ENCODE measurements at regions not wholly inside any gene's neighbourhood (a gene's known extent, or its start where the extent isn't known, plus 50 kb on each side); places are given as distances from the start of the nearest gene placed in this dataset.

GRCh38 chr20:39105551-39105950, 143.4 kb downstream of the DHX35 start:
- Histone ChIP-seq H3K27me3 (ENCODE audit: insufficient read depth, low read length) (peaks cover 33% of the 10 kb centered on the region), H3K79me2 (ENCODE audit: control insufficient read depth, insufficient read depth, low read length, unreplicated experiment) (no peaks in the 10 kb centered on the region), H3K4me1 (ENCODE audit: control insufficient read depth, insufficient read depth, low read length, unreplicated experiment) (peaks cover 20% of the 10 kb centered on the region), H3K36me3 (ENCODE audit: insufficient read depth, low read length) (no peaks in the 10 kb centered on the region), H2AFZ (ENCODE audit: low read length, unreplicated experiment) (no peak overlapping the region), H3K4me3 (ENCODE audit: low read depth, low read length) (no peak overlapping the region), H3K27ac (ENCODE audit: low read depth, low read length) (no peak overlapping the region)

GRCh38 chr20:39103732-39104131, 141.6 kb downstream of the DHX35 start:
- H3K4me1 ChIP-seq (ENCODE audit: control insufficient read depth, insufficient read depth, low read length, unreplicated experiment): peaks cover 13% of the 10 kb centered on the region
- H3K79me2 ChIP-seq (ENCODE audit: control insufficient read depth, insufficient read depth, low read length, unreplicated experiment): no peaks in the 10 kb centered on the region
- H3K36me3 ChIP-seq (ENCODE audit: insufficient read depth, low read length): no peaks in the 10 kb centered on the region
- no peak overlapping the region for H3K4me3 ChIP-seq (ENCODE audit: low read depth, low read length)
- H3K27me3 ChIP-seq (ENCODE audit: insufficient read depth, low read length): peaks cover 47% of the 10 kb centered on the region
- no peak overlapping the region for H3K27ac ChIP-seq (ENCODE audit: low read depth, low read length)
- no peak overlapping the region for H2AFZ ChIP-seq (ENCODE audit: low read length, unreplicated experiment)

- Histone ChIP-seq H3K4me1 (ENCODE audit: control insufficient read depth, insufficient read depth, low read length, unreplicated experiment) (peaks cover 8% of the 10 kb centered on the region), H3K4me3 (ENCODE audit: low read depth, low read length) (no peak overlapping the region), H3K36me3 (ENCODE audit: insufficient read depth, low read length) (no peaks in the 10 kb centered on the region), H3K27ac (ENCODE audit: low read depth, low read length) (no peak overlapping the region), H3K79me2 (ENCODE audit: control insufficient read depth, insufficient read depth, low read length, unreplicated experiment) (no peaks in the 10 kb centered on the region), H3K27me3 (ENCODE audit: insufficient read depth, low read length) (peaks cover 51% of the 10 kb centered on the region), H2AFZ (ENCODE audit: low read length, unreplicated experiment) (no peak overlapping the region)
Observed at GRCh38 chr20:39103305-39103704, 141.2 kb downstream of the DHX35 start.

GRCh38 chr20:39101895-39102294, 139.8 kb downstream of the DHX35 start:
- H3K27ac ChIP-seq (ENCODE audit: low read depth, low read length): no peak overlapping the region
- no peak overlapping the region for H2AFZ ChIP-seq (ENCODE audit: low read length, unreplicated experiment)
- H3K27me3 ChIP-seq (ENCODE audit: insufficient read depth, low read length): peaks cover 60% of the 10 kb centered on the region
- H3K4me1 ChIP-seq (ENCODE audit: control insufficient read depth, insufficient read depth, low read length, unreplicated experiment): no peaks in the 10 kb centered on the region
- no peaks in the 10 kb centered on the region for H3K79me2 ChIP-seq (ENCODE audit: control insufficient read depth, insufficient read depth, low read length, unreplicated experiment)
- H3K4me3 ChIP-seq (ENCODE audit: low read depth, low read length): no peak overlapping the region
- H3K36me3 ChIP-seq (ENCODE audit: insufficient read depth, low read length): no peaks in the 10 kb centered on the region

- H3K27me3 ChIP-seq (ENCODE audit: insufficient read depth, low read length): peaks cover 60% of the 10 kb centered on the region
- H3K4me1 ChIP-seq (ENCODE audit: control insufficient read depth, insufficient read depth, low read length, unreplicated experiment): no peaks in the 10 kb centered on the region
- H3K27ac ChIP-seq (ENCODE audit: low read depth, low read length): no peak overlapping the region
- no peaks in the 10 kb centered on the region for H3K36me3 ChIP-seq (ENCODE audit: insufficient read depth, low read length)
- no peak overlapping the region for H2AFZ ChIP-seq (ENCODE audit: low read length, unreplicated experiment)
- no peaks in the 10 kb centered on the region for H3K79me2 ChIP-seq (ENCODE audit: control insufficient read depth, insufficient read depth, low read length, unreplicated experiment)
- no peak overlapping the region for H3K4me3 ChIP-seq (ENCODE audit: low read depth, low read length)
Observed at GRCh38 chr20:39100691-39101090, 138.5 kb downstream of the DHX35 start.

GRCh38 chr20:39097889-39098288, 135.7 kb downstream of the DHX35 start:
- H3K4me1 ChIP-seq (ENCODE audit: control insufficient read depth, insufficient read depth, low read length, unreplicated experiment): no peaks in the 10 kb centered on the region
- H3K27ac ChIP-seq (ENCODE audit: low read depth, low read length): no peak overlapping the region
- H2AFZ ChIP-seq (ENCODE audit: low read length, unreplicated experiment): no peak overlapping the region
- no peaks in the 10 kb centered on the region for H3K36me3 ChIP-seq (ENCODE audit: insufficient read depth, low read length)
- no peaks in the 10 kb centered on the region for H3K79me2 ChIP-seq (ENCODE audit: control insufficient read depth, insufficient read depth, low read length, unreplicated experiment)
- no peak overlapping the region for H3K4me3 ChIP-seq (ENCODE audit: low read depth, low read length)
- H3K27me3 ChIP-seq (ENCODE audit: insufficient read depth, low read length): peaks cover 53% of the 10 kb centered on the region

GRCh38 chr20:39095870-39096269, 133.7 kb downstream of the DHX35 start:
- Histone ChIP-seq H3K36me3 (ENCODE audit: insufficient read depth, low read length) (no peaks in the 10 kb centered on the region), H3K27ac (ENCODE audit: low read depth, low read length) (no peak overlapping the region), H3K79me2 (ENCODE audit: control insufficient read depth, insufficient read depth, low read length, unreplicated experiment) (no peaks in the 10 kb centered on the region), H2AFZ (ENCODE audit: low read length, unreplicated experiment) (no peak overlapping the region), H3K27me3 (ENCODE audit: insufficient read depth, low read length) (peaks cover 42% of the 10 kb centered on the region), H3K4me3 (ENCODE audit: low read depth, low read length) (no peak overlapping the region), H3K4me1 (ENCODE audit: control insufficient read depth, insufficient read depth, low read length, unreplicated experiment) (no peaks in the 10 kb centered on the region)

GRCh38 chr20:39094391-39094790, 132.2 kb downstream of the DHX35 start:
- no peaks in the 10 kb centered on the region for H3K79me2 ChIP-seq (ENCODE audit: control insufficient read depth, insufficient read depth, low read length, unreplicated experiment)
- no peaks in the 10 kb centered on the region for H3K36me3 ChIP-seq (ENCODE audit: insufficient read depth, low read length)
- H3K27me3 ChIP-seq (ENCODE audit: insufficient read depth, low read length): peaks cover 35% of the 10 kb centered on the region
- no peak overlapping the region for H2AFZ ChIP-seq (ENCODE audit: low read length, unreplicated experiment)
- no peaks in the 10 kb centered on the region for H3K4me1 ChIP-seq (ENCODE audit: control insufficient read depth, insufficient read depth, low read length, unreplicated experiment)
- H3K27ac ChIP-seq (ENCODE audit: low read depth, low read length): no peak overlapping the region
- H3K4me3 ChIP-seq (ENCODE audit: low read depth, low read length): no peak overlapping the region

- Histone ChIP-seq H2AFZ (ENCODE audit: low read length, unreplicated experiment) (no peak overlapping the region), H3K27ac (ENCODE audit: low read depth, low read length) (no peak overlapping the region), H3K36me3 (ENCODE audit: insufficient read depth, low read length) (no peaks in the 10 kb centered on the region), H3K4me3 (ENCODE audit: low read depth, low read length) (no peak overlapping the region), H3K4me1 (ENCODE audit: control insufficient read depth, insufficient read depth, low read length, unreplicated experiment) (no peaks in the 10 kb centered on the region), H3K27me3 (ENCODE audit: insufficient read depth, low read length) (peaks cover 23% of the 10 kb centered on the region), H3K79me2 (ENCODE audit: control insufficient read depth, insufficient read depth, low read length, unreplicated experiment) (no peaks in the 10 kb centered on the region)
Observed at GRCh38 chr20:39092733-39093410, 130.7 kb downstream of the DHX35 start.

GRCh38 chr20:39090906-39091305, 128.8 kb downstream of the DHX35 start:
- Histone ChIP-seq H3K27ac (ENCODE audit: low read depth, low read length) (no peak overlapping the region), H3K27me3 (ENCODE audit: insufficient read depth, low read length) (peaks cover 16% of the 10 kb centered on the region), H2AFZ (ENCODE audit: low read length, unreplicated experiment) (no peak overlapping the region), H3K4me1 (ENCODE audit: control insufficient read depth, insufficient read depth, low read length, unreplicated experiment) (no peaks in the 10 kb centered on the region), H3K36me3 (ENCODE audit: insufficient read depth, low read length) (no peaks in the 10 kb centered on the region), H3K4me3 (ENCODE audit: low read depth, low read length) (no peak overlapping the region), H3K79me2 (ENCODE audit: control insufficient read depth, insufficient read depth, low read length, unreplicated experiment) (no peaks in the 10 kb centered on the region)

GRCh38 chr20:39089797-39090196, 127.7 kb downstream of the DHX35 start:
- Histone ChIP-seq H3K36me3 (ENCODE audit: insufficient read depth, low read length) (no peaks in the 10 kb centered on the region), H3K27me3 (ENCODE audit: insufficient read depth, low read length) (peaks cover 24% of the 10 kb centered on the region), H3K27ac (ENCODE audit: low read depth, low read length) (no peak overlapping the region), H3K79me2 (ENCODE audit: control insufficient read depth, insufficient read depth, low read length, unreplicated experiment) (no peaks in the 10 kb centered on the region), H2AFZ (ENCODE audit: low read length, unreplicated experiment) (no peak overlapping the region), H3K4me3 (ENCODE audit: low read depth, low read length) (no peak overlapping the region), H3K4me1 (ENCODE audit: control insufficient read depth, insufficient read depth, low read length, unreplicated experiment) (no peaks in the 10 kb centered on the region)
